CD4-positive, alpha-beta T cell treated with Interleukin-6 for 4 hours (primary cell): ENCODE measurements at regions not wholly inside any gene's neighbourhood (a gene's known extent, or its start where the extent isn't known, plus 50 kb on each side); places are given as distances from the start of the nearest gene placed in this dataset.

ENCODE experiments used
- DNase-seq: peaks from one replicate; pipeline ENCODE4 v3.0.0-alpha.2; 2020; ENCODE audit warnings: mixed read lengths

- no peak for DNase-seq
These were observed 65.5 kb downstream of the ANKRD60 start for GRCh38 chr20:58162986-58163385.

GRCh38 chr20:58161192-58161591, 67.3 kb downstream of the ANKRD60 start:
- no peak for DNase-seq

DNA sequence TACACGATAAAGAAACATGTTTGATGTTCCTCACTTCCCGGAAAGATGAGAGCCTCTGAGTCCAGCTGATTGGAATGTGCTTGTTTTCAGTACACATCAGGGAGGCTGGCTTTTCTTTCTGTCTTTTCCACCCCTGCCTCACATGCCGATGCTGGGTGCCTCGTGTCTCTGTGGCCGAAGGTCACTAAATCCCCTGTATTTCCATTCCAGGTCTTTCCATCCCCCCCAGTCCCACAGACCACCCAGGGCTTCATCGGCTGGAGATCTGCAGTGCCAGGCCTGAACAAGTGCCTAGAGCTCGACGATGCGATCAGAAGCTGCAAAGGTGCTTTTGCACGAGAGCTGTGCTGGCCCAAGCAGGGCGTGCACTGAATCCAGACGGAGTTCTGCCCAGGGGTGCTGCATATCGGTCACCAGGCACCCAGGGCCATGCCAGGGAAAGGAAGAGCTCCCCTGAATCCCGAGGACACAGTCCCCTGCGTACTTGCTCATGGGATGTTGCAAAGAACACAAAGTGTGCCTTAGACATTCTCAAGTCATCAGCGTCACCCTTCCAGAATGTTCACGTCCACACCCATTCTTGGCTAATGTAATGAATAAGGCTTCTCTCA, 67.9 kb downstream of the ANKRD60 start:
- DNase-seq: no peak

DNA sequence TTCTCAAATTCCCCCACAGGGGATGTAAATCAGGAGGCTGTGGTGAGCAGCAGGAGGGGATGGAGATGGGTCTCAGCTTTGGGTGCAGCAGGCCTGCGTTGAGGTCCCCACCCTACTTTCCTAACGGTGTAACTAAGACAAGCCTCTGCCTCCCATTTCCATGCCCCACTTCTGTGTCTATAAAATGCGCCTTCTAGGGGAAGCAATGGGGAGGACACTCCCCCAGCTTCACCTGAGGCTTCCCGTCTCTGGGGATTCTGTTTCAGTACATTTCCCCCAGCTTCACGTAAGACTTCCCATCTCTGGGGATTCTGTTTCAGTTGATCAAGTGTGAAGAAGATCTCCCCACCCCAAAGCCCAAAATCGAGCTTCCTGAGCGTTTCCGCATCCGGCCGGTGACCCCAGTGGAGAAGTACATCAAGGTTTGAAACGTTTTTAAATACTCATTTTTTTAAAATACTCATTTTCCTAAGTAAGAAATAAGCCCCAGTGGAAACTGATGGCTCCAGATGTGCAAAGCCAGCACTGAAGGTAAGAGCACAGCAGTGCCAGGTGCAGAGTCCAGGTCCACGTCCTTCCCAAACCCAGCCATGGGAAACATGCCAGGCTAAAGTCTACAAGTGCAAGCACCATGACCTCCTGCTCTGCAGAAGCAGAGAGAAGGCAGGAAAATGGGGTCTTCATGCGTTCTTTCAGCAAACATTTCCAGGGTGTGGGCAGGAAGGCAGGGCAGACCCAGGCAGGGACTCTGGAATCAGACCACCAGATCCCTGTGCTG, 73.1 kb downstream of the ANKRD60 start:
- no peak for DNase-seq

- DNase-seq: no peak
These were observed 74.3 kb downstream of the ANKRD60 start for GRCh38 chr20:58154113-58154512.

- DNase-seq: no peak
These were observed 75.3 kb downstream of the ANKRD60 start for GRCh38 chr20:58153121-58153520.

DNA sequence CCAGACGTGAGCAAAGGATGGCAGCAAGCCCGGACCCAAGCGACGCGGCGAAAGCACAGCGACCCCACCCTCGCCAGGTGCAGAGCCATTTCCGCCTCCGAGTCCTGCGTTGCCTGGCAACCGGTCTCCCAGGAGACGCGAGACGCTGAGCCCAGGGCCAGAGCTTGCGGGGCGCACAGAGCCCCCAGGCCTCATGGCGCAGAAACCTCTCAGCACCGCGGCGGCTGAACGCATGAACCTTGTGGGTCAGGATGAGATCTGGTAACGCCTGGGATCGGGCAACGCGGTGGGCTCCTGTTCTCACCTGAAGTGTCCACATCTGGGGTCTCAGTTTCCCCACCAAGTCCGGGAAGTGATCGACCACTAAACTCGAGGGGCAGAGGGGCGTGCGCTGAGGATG, 77.7 kb downstream of the ANKRD60 start:
- no peak for DNase-seq

DNA sequence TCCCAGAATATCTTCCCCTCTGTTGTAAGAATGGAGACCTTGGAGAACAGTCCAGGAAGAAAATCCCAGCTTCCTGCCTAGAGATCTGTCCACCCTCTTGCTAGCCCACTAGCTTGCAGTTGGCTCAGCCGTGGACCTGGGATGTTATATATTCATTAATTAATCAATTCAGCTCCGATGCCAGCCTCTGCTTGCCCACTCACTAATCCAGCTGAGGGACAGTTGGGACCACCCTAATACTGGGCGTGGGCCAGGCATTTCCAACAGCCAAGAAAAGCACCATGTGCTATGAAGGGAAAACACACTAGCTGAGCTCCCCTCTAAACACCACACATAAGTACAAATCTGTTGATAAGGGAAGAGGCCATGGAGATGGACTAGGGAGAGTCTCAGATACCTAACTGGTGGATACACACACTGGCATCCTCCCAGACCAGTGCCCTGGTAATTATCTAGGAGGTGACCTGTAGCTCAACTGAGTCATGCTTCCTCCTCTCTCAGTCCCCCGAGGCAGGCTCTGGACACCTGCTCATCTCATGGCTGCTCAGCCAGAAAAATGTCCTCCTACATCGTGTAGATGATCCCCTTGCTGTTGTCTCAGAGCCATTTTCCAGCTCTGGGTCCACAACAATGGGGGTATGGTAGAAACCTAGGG, 78.9 kb downstream of the ANKRD60 start:
- no peak for DNase-seq

DNA sequence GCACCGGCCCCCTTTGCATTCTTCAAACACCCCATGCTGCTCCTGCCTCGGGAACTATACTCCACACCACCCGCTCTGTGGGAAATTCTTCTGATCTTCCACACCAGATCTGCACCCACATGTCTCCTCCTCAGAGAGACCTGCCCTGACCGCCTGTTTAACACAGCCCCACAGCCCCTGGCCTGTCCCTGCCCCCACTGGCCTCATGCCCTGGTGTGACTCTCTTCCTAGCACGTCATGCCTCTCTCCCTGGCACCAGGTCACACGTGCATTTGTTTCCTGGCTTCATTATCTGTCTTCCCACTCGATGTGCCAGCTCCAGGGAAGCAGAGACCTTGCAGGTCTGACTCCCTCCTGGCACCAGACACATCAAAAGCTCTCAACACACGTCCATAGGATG, 79.6 kb downstream of the ANKRD60 start:
- DNase-seq: no peak

GRCh38 chr20:58147628-58148370, 80.7 kb downstream of the ANKRD60 start:
- DNase-seq: no peak

DNA sequence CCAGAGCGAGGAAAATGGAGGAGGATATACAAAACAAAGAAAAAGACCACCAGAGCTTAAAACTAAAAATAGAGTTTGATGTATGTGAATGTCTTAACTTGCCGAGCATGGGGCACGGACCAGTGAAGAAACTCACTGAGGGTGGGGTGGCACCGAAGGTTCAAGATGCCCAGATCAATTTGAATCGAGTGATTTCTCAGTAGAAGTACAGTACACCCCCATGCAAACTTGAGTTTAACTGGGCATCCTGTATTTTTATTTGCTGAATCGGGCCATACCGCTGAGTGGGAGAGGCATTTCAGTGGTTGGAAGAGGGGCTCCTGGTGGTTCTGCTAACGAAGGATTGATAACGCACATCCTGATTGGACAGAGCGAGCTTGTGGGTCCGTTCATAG, 81.7 kb downstream of the ANKRD60 start:
- no peak for DNase-seq

DNA sequence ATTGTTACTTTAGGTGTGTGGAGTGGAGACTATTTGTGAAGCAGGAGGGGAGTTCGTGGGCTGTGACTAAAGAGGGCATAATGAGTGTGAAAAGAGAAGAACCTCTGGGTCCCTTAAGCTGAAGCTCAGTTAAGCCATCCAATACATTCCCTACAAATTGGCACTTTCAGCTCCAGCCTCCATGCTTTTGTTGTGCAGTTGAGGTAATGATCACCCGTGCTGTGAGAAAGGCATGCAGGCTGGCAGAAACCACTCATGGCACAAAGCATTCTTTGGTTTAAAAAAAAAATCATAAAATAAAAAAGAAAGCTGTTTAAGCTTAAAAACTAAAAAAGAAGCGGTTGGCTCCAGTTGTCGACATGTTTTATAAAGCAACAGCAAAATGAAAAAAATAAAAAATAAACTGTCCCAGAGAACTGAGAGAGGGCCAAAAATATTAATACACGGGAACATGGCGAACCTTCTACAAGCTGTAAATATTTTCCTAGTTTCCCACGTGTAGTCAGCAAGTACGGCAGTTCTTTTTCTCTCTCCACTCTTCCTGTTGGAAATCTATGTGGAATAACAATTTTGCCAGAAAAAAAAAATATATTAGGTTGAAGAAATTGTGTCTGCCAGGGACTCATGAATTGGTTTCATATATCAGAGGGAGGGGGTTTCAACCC, 82.2 kb downstream of the ANKRD60 start:
- DNase-seq: no peak

DNA sequence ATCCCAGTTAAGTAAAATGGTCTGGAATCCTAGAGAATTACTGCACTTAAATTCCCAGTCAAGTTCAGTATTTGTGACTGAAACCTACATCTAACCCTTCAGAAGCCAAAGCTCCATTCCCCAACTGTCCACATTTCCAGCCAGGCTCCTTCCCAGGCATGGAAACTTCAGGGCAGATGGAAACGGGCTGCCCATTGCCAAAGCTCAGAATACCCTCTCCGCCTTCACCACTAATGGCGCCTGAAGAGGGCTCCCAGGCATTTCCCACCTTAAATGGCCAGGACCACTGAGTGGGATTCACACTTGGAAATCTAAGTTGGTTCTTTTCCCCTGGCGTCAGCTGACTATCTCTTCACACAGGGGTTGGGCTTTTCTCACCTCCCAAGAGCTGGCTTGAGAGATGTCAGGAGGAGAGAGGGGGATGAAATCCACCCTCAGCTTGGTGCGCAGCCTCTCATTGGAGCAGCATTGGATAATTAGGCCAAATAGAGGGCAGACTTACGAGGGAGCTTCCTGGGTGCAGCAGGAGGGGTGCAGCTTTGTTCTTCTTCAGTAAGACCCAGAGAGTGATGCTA, 82.9 kb downstream of the ANKRD60 start:
- no peak for DNase-seq

GRCh38 chr20:58144096-58144495, 84.4 kb downstream of the ANKRD60 start:
- DNase-seq: no peak

DNA sequence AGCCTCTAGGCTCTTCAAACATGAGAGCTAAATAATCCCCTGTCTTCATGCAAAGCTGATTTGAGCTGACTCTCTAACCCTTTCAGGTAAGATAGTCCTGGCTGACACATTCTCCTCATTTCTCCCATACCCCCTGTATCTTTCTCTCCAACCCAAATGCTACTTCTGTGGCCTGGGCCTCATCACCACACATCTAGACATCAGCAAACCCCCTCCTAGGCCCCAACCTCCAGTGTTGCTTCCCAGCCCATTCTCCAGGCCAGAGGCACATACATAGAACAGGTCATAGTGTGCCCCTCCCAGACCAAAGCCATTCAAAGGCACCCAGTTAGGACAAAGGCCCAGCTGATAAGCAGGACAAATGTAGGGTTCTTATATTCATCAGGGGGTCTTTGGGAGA, 84.9 kb downstream of the ANKRD60 start:
- no peak for DNase-seq

DNA sequence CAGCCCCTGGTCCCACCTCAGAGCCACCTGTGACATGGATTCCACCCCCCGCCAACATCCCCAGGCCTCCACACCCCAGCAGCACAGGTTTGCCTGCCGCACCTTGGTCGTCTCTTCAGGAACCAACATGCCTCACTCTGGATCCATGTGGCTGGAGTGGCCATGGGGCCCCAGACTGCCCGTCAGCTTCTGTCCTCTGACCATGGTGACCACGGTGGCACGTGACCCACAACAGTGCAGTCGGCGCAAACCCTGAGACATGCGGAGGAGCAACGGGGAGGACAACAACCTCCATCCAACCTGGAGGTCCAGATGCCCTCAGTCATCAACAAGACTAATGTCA, 85.6 kb downstream of the ANKRD60 start:
- DNase-seq: no peak

DNA sequence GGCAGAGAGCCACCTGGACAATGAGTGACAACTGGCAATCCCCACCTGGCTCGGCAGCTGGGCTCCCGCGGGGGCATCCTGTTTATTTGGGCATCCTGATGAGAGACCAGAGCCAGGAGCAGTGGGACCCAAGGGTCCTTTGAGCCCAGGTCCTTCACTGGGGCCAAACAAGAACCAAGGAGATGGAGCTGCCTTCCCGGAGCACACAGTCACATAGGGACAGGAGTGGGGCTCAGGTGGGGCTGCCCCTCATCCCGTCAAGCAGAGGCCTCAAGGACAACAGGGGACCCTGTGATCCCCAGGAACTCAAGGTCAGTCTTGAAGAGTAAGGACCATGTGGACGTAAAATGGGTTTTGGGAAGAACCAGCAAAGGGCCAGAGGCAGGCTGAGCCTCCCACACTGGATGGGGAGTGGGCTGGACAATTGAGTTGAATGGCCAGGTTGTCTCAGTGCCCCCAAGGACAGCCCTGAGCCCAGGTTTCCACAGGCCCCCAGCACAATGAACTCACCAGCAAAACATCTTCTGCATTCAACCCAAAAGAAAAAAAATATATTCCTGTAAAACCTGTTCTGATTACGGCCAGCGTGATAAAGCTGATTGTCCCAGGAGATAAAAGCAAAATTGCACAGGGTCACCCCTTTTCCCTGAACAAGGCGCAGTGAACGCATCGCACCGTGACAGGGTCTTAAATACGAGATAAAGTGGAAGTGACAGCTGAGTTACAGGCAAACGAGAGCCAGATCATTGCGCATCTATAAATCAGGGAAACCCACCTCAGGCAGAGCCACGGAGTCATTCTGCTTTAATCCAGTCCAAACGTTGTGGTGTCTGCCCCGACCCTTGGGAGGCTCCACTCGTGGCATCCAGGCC, 86.2 kb downstream of the ANKRD60 start:
- DNase-seq: no peak

- DNase-seq: no peak
These were observed 87.0 kb downstream of the ANKRD60 start for GRCh38 chr20:58141496-58141895.

DNA sequence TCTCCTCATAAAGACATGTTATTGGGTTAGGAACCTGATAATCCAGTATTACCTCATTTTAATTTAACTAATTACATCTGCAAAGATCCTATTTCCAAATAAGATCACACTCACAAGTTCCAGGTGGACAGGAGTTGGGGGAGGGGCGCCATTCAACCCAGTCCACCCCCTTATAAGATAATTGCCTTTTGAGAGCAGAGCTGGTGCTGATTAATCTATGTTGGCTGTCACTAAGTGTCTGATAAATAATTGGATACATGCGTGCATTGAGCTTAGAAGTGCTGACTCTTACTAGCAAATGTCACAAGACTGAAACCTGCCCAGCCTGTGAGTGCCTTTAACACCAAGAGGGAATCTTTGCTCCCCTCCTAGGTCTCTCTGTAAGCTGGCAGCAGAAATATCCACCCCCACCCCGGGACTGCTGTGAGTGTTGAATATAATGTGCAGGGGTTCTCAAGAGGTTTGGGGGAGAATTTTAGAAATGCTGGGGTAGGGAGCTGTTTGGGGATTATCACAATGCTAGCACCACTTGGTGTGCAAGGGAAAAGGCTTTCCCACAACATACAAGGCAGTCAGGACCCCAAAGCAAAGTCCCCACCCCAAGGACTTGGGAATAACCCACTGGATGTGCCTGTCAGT, 87.5 kb downstream of the ANKRD60 start:
- DNase-seq: no peak

GRCh38 chr20:58139849-58140786, 88.3 kb downstream of the ANKRD60 start:
- no peak for DNase-seq
